CD8-positive, alpha-beta memory T cell (primary cell): ENCODE measurements at regions not wholly inside any gene's neighbourhood (a gene's known extent, or its start where the extent isn't known, plus 50 kb on each side); places are given as distances from the start of the nearest gene placed in this dataset.

Experiments used
- CTCF ChIA-PET: fragments of 350-600 bp; sonication (Branson Sonifier 250); formaldehyde crosslinking; loops from one replicate; lab custom pipeline; 2021; ENCODE audit warnings: antibody characterized with exemption; lab: Charles Lee
- POLR2A ChIA-PET: fragments of 350-600 bp; sonication (Branson Sonifier 250); formaldehyde crosslinking; loops from one replicate; lab custom pipeline; 2021; ENCODE audit warnings: antibody characterized with exemption; lab: Charles Lee
- DNase-seq, 5 donors: peaks; one replicate each; pipeline versions ENCODE4 v3.0.0 to v3.0.0-alpha.2; 2020 to 2022; ENCODE audit warnings: mixed read lengths in 1 of 5
- H3K27ac ChIP-seq: one replicate; pipeline ENCODE4 v1.7.0; 2013; ENCODE audit warnings: low read depth, mild to moderate bottlenecking, low read length, moderate library complexity
- H3K27me3 ChIP-seq: 2 replicates; pipeline ENCODE4 v1.7.0; 2013; ENCODE audit warnings: low read length, mild to moderate bottlenecking; ENCODE audit not compliant: insufficient read depth, poor library complexity, severe bottlenecking
- H3K36me3 ChIP-seq: 2 replicates; pipeline ENCODE4 v1.7.0; 2013; ENCODE audit warnings: mild to moderate bottlenecking, low read length, moderate library complexity; ENCODE audit not compliant: insufficient read depth
- H3K4me1 ChIP-seq: 2 replicates; pipeline ENCODE4 v1.7.0; 2013; ENCODE audit warnings: mild to moderate bottlenecking, low read length, moderate library complexity; ENCODE audit not compliant: insufficient read depth
- H3K4me3 ChIP-seq: 2 replicates; pipeline ENCODE4 v1.7.0; 2013; ENCODE audit warnings: mild to moderate bottlenecking, low read length
- H3K9me3 ChIP-seq: 2 replicates; pipeline ENCODE4 v1.7.0; 2013; ENCODE audit warnings: mild to moderate bottlenecking, low read length
- H3K27ac Mint-ChIP-seq, 8 donors: one replicate each; pipeline ENCODE4 v1.8.0; 2020 to 2021; ENCODE audit warnings: mixed read lengths in 8 of 8, mild to moderate bottlenecking in 6 of 8, inconsistent platforms in 3 of 8, moderate library complexity in 3 of 8
- H3K27me3 Mint-ChIP-seq, 2 donors: one replicate each; pipeline ENCODE4 v1.8.0; 2020 to 2021; ENCODE audit warnings: mixed read lengths in 2 of 2, mild to moderate bottlenecking in 1 of 2, moderate library complexity in 1 of 2
- H3K36me3 Mint-ChIP-seq, 3 donors: one replicate each; pipeline ENCODE4 v1.8.0; 2020 to 2021; ENCODE audit warnings: mixed read lengths in 3 of 3, inconsistent platforms in 1 of 3, mild to moderate bottlenecking in 1 of 3
- H3K4me1 Mint-ChIP-seq, 3 donors: one replicate each; pipeline ENCODE4 v1.8.0; 2020 to 2021; ENCODE audit warnings: mixed read lengths in 3 of 3, inconsistent platforms in 1 of 3, mild to moderate bottlenecking in 1 of 3
- H3K4me3 Mint-ChIP-seq, 7 donors: one replicate each; pipeline ENCODE4 v1.8.0; 2020 to 2021; ENCODE audit warnings: mixed read lengths in 7 of 7, mild to moderate bottlenecking in 6 of 7, moderate library complexity in 4 of 7, inconsistent platforms in 2 of 7
- H3K9me3 Mint-ChIP-seq, 5 donors: one replicate each; pipeline ENCODE4 v1.8.0; 2020 to 2022; ENCODE audit warnings: mixed read lengths in 5 of 5, mild to moderate bottlenecking in 3 of 5, moderate library complexity in 2 of 5, inconsistent platforms in 1 of 5

GRCh38 chr3:82208002-82208710 is 446.7 kb upstream of the GBE1 start:
- no peak for DNase-seq
- no peaks in the 10 kb centered on the region for H3K4me1 Mint-ChIP-seq
- H3K27me3 Mint-ChIP-seq: no peaks in the 10 kb centered on the region
- peaks cover 6 to 20% (median 12%) of the 10 kb centered on the region in 5 donors for H3K9me3 Mint-ChIP-seq
- no peak overlapping the region for H3K27ac ChIP-seq
- no peaks in the 10 kb centered on the region for H3K4me1 ChIP-seq
- H3K4me3 Mint-ChIP-seq: no peak overlapping the region
- H3K36me3 ChIP-seq: no peaks in the 10 kb centered on the region
- ChIA-PET POLR2A (no interaction called here), CTCF (no interaction called here)
- no peak overlapping the region for H3K27ac Mint-ChIP-seq
- H3K27me3 ChIP-seq: no peaks in the 10 kb centered on the region
- no peaks in the 10 kb centered on the region for H3K36me3 Mint-ChIP-seq
- no peaks in the 10 kb centered on the region for H3K9me3 ChIP-seq
- H3K4me3 ChIP-seq: no peak overlapping the region

- peaks cover 6 to 10% (median 7%) of the 10 kb centered on the region in 5 donors for H3K9me3 Mint-ChIP-seq
- DNase-seq: no peak
- H3K27me3 ChIP-seq: no peaks in the 10 kb centered on the region
- H3K27ac Mint-ChIP-seq: no peak overlapping the region
- H3K36me3 Mint-ChIP-seq: no peaks in the 10 kb centered on the region
- no peak overlapping the region for H3K4me3 ChIP-seq
- no peak overlapping the region for H3K27ac ChIP-seq
- no peaks in the 10 kb centered on the region for H3K27me3 Mint-ChIP-seq
- no peaks in the 10 kb centered on the region for H3K36me3 ChIP-seq
- ChIA-PET POLR2A (no interaction called here), CTCF (no interaction called here)
- no peaks in the 10 kb centered on the region for H3K9me3 ChIP-seq
- H3K4me3 Mint-ChIP-seq: no peak overlapping the region
- H3K4me1 Mint-ChIP-seq: no peaks in the 10 kb centered on the region
- no peaks in the 10 kb centered on the region for H3K4me1 ChIP-seq
These were observed 440.8 kb upstream of the GBE1 start for GRCh38 chr3:82202269-82202668.

GRCh38 chr3:82201316-82201715 is 439.9 kb upstream of the GBE1 start:
- Histone ChIP-seq H3K4me1 (no peaks in the 10 kb centered on the region), H3K36me3 (no peaks in the 10 kb centered on the region), H3K27me3 (no peaks in the 10 kb centered on the region), H3K9me3 (no peaks in the 10 kb centered on the region), H3K27ac (no peak overlapping the region), H3K4me3 (no peak overlapping the region)
- no peak overlapping the region for H3K4me3 Mint-ChIP-seq
- no peak overlapping the region for H3K27ac Mint-ChIP-seq
- ChIA-PET CTCF (no interaction called here), POLR2A (no interaction called here)
- no peaks in the 10 kb centered on the region for H3K4me1 Mint-ChIP-seq
- peaks cover 6 to 12% (median 9%) of the 10 kb centered on the region in 5 donors for H3K9me3 Mint-ChIP-seq
- H3K27me3 Mint-ChIP-seq: no peaks in the 10 kb centered on the region
- H3K36me3 Mint-ChIP-seq: no peaks in the 10 kb centered on the region
- DNase-seq: no peak

- no peaks in the 10 kb centered on the region for H3K27me3 Mint-ChIP-seq
- H3K27ac Mint-ChIP-seq: no peak overlapping the region
- Histone ChIP-seq H3K4me1 (no peaks in the 10 kb centered on the region), H3K27ac (no peak overlapping the region), H3K36me3 (no peaks in the 10 kb centered on the region), H3K27me3 (no peaks in the 10 kb centered on the region), H3K9me3 (no peaks in the 10 kb centered on the region), H3K4me3 (no peak overlapping the region)
- H3K36me3 Mint-ChIP-seq: no peaks in the 10 kb centered on the region
- H3K4me3 Mint-ChIP-seq: no peak overlapping the region
- no peaks in the 10 kb centered on the region for H3K4me1 Mint-ChIP-seq
- DNase-seq: no peak
- ChIA-PET POLR2A (no interaction called here), CTCF (no interaction called here)
- peaks cover 0 to 16% (median 4%) of the 10 kb centered on the region in 5 donors for H3K9me3 Mint-ChIP-seq
These were observed 436.6 kb upstream of the GBE1 start for GRCh38 chr3:82198009-82198408.

- no peaks in the 10 kb centered on the region for H3K36me3 Mint-ChIP-seq
- no peak overlapping the region for H3K27ac Mint-ChIP-seq
- Histone ChIP-seq H3K27ac (no peak overlapping the region), H3K9me3 (no peaks in the 10 kb centered on the region), H3K4me3 (no peak overlapping the region), H3K4me1 (no peaks in the 10 kb centered on the region), H3K27me3 (no peaks in the 10 kb centered on the region), H3K36me3 (no peaks in the 10 kb centered on the region)
- POLR2A ChIA-PET: no interaction called here
- no peak for DNase-seq
- H3K9me3 Mint-ChIP-seq: peaks cover 0 to 16% (median 2%) of the 10 kb centered on the region in 5 donors
- H3K27me3 Mint-ChIP-seq: no peaks in the 10 kb centered on the region
- H3K4me3 Mint-ChIP-seq: no peak overlapping the region
- no peaks in the 10 kb centered on the region for H3K4me1 Mint-ChIP-seq
- CTCF ChIA-PET: no interaction called here
These were observed 435.2 kb upstream of the GBE1 start for GRCh38 chr3:82196645-82197044.

- POLR2A ChIA-PET: no interaction called here
- no peak overlapping the region for H3K27ac ChIP-seq
- no peaks in the 10 kb centered on the region for H3K36me3 Mint-ChIP-seq
These were observed 433.4 kb upstream of the GBE1 start for GRCh38 chr3:82194870-82195269.

GRCh38 chr3:82186017-82186416 is 424.6 kb upstream of the GBE1 start:
- Mint-ChIP-seq H3K4me1 (no peaks in the 10 kb centered on the region), H3K36me3 (no peaks in the 10 kb centered on the region), H3K4me3 (no peak overlapping the region), H3K9me3 (peaks cover 3 to 7% (median 4%) of the 10 kb centered on the region in 5 donors), H3K27me3 (no peaks in the 10 kb centered on the region), H3K27ac (no peak overlapping the region)
- no peaks in the 10 kb centered on the region for H3K36me3 ChIP-seq
- no peak for DNase-seq
- H3K27ac ChIP-seq: no peak overlapping the region
- ChIA-PET CTCF (no interaction called here), POLR2A (no interaction called here)
- no peaks in the 10 kb centered on the region for H3K27me3 ChIP-seq
- no peaks in the 10 kb centered on the region for H3K4me1 ChIP-seq
- no peak overlapping the region for H3K4me3 ChIP-seq
- no peaks in the 10 kb centered on the region for H3K9me3 ChIP-seq

More at GRCh38 chr3:82194870-82195269, 433.4 kb upstream of the GBE1 start:
- Histone ChIP-seq H3K4me3 (no peak overlapping the region), H3K4me1 (no peaks in the 10 kb centered on the region), H3K36me3 (no peaks in the 10 kb centered on the region), H3K9me3 (no peaks in the 10 kb centered on the region), H3K27me3 (no peaks in the 10 kb centered on the region)
- CTCF ChIA-PET: no interaction called here
- Mint-ChIP-seq H3K4me3 (no peak overlapping the region), H3K9me3 (peaks cover 0 to 9% (median 0%) of the 10 kb centered on the region in 5 donors), H3K4me1 (no peaks in the 10 kb centered on the region), H3K27me3 (no peaks in the 10 kb centered on the region), H3K27ac (no peak overlapping the region)
- no peak for DNase-seq

GRCh38 chr3:82179291-82179690 is 417.8 kb upstream of the GBE1 start:
- H3K27me3 Mint-ChIP-seq: no peaks in the 10 kb centered on the region

More at GRCh38 chr3:82179291-82179690, 417.8 kb upstream of the GBE1 start:
- no peaks in the 10 kb centered on the region for H3K4me1 ChIP-seq
- H3K9me3 Mint-ChIP-seq: peaks cover 0 to 6% (median 0%) of the 10 kb centered on the region in 5 donors
- H3K36me3 ChIP-seq: no peaks in the 10 kb centered on the region
- H3K4me3 Mint-ChIP-seq: no peak overlapping the region
- H3K27me3 ChIP-seq: no peaks in the 10 kb centered on the region
- DNase-seq: no peak
- H3K9me3 ChIP-seq: no peaks in the 10 kb centered on the region
- no peaks in the 10 kb centered on the region for H3K4me1 Mint-ChIP-seq
- no peak overlapping the region for H3K27ac Mint-ChIP-seq
- no peak overlapping the region for H3K27ac ChIP-seq
- H3K4me3 ChIP-seq: no peak overlapping the region
- no peaks in the 10 kb centered on the region for H3K36me3 Mint-ChIP-seq
- CTCF ChIA-PET: no interaction called here
- POLR2A ChIA-PET: no interaction called here
